HepG2 (cell line): ENCODE measurements at regions not wholly inside any gene's neighbourhood (a gene's known extent, or its start where the extent isn't known, plus 50 kb on each side); places are given as distances from the start of the nearest gene placed in this dataset.

Experiments
- ATAC-seq: fragments of 200-7000 bp; cut with Tn5 transposase; 3 replicates; pipeline ENCODE4 v1.9.1; 2020; ENCODE audit warnings: mild to moderate bottlenecking, moderate library complexity
- BruUV-seq: library from RNA; stranded (reverse); fragments of 400-500 nt; replicated peaks from 2 replicates; lab custom pipeline; 2021; lab: Mats Ljungman, UMichigan
- CTCF ChIA-PET: fragments of 300-600 bp; formaldehyde crosslinking; extraction: SDS; loops from one replicate; lab custom pipeline; 2021; ENCODE audit warnings: low total read pairs, inconsistent platforms, low intra/inter-chr PET ratio; lab: Yijun Ruan, JAX
- POLR2A ChIA-PET: fragments of 350-600 bp; sonication (Branson Sonifier 250); formaldehyde crosslinking; loops from one replicate; lab custom pipeline; 2020; ENCODE audit warnings: antibody characterized with exemption, inconsistent platforms; lab: Yijun Ruan, JAX
- DNase-seq: peaks from one replicate; pipeline ENCODE4 v3.0.0-alpha.2; 2015; ENCODE audit warnings: low spot score
- FAIRE-seq: peaks from 3 replicates; lab custom pipeline; 2011; peaks lifted over from hg19 to GRCh38; lab: Jason Lieb, UNC
- H2AFZ ChIP-seq: one replicate; pipeline ENCODE4 v1.6.1; 2011; ENCODE audit warnings: low read length, inconsistent platforms
- H3K27ac ChIP-seq: fragments of 300-600 bp; 3 replicates; pipeline ENCODE4 v1.8.0; 2011; ENCODE audit warnings: mixed run types, mild to moderate bottlenecking, mixed read lengths, low read length, inconsistent platforms; ENCODE audit not compliant: insufficient read depth; ENCODE audit errors: extremely low read length
- H3K27me3 ChIP-seq, 2 experiments: fragments of 200-600 bp in 1 of 2; 2 replicates in 1 of 2; 3 replicates in 1 of 2; pipeline versions ENCODE4 v1.6.0 to v1.8.0; 2011; ENCODE audit warnings: low read length in 2 of 2, mild to moderate bottlenecking in 2 of 2, moderate library complexity in 2 of 2, inconsistent platforms in 1 of 2; ENCODE audit not compliant: insufficient read depth in 2 of 2, control insufficient read depth in 1 of 2
- H3K36me3 ChIP-seq, 2 experiments: fragments of 200-600 bp in 1 of 2; replicated peaks in 1 of 2; 2 replicates in 1 of 2; 3 replicates in 1 of 2; pipeline versions ENCODE4 v1.5.1 to v1.8.0; 2011; ENCODE audit warnings: low read length in 2 of 2, inconsistent platforms in 1 of 2; ENCODE audit not compliant: insufficient read depth in 2 of 2, control insufficient read depth in 1 of 2
- H3K4me1 ChIP-seq: 2 replicates; pipeline ENCODE4 v1.5.1; 2012; ENCODE audit warnings: low read length, inconsistent platforms; ENCODE audit not compliant: insufficient read depth
- H3K4me2 ChIP-seq: 2 replicates; pipeline ENCODE4 v1.6.0; 2011; ENCODE audit warnings: low read depth, low read length, inconsistent platforms
- H3K4me3 ChIP-seq, 3 experiments: fragments of 200-600 bp in 1 of 3; sonication (generic), shearing (Covaris generic) in 1 of 3; replicated peaks in 1 of 3; 2 replicates each; pipeline ENCODE4 v1.5.1; 2011 to 2016; ENCODE audit warnings: low read length in 3 of 3, inconsistent platforms in 2 of 3, low read depth in 2 of 3, mild to moderate bottlenecking in 2 of 3, control low read depth in 1 of 3, mixed read lengths in 1 of 3; ENCODE audit not compliant: insufficient read depth in 1 of 3
- H3K79me2 ChIP-seq: one replicate; pipeline ENCODE4 v1.6.1; 2011; ENCODE audit warnings: low read length, inconsistent platforms; ENCODE audit not compliant: insufficient read depth
- H3K9ac ChIP-seq: 2 replicates; pipeline ENCODE4 v1.6.0; 2011; ENCODE audit warnings: mild to moderate bottlenecking, low read depth, low read length, inconsistent platforms; ENCODE audit not compliant: insufficient read depth
- H3K9me3 ChIP-seq: 2 replicates; pipeline ENCODE4 v1.5.1; 2012; ENCODE audit warnings: mild to moderate bottlenecking, low read length
- H4K20me1 ChIP-seq: 2 replicates; pipeline ENCODE4 v1.6.0; 2011; ENCODE audit warnings: inconsistent platforms, mild to moderate bottlenecking, low read length, moderate library complexity; ENCODE audit not compliant: insufficient read depth
- BHLHE40 ChIP-seq: IDR thresholded peaks from 2 replicates; pipeline ENCODE4 v1.6.1; 2011; ENCODE audit warnings: low read length, improper control_type of control experiment
- BORCS8-MEF2B ChIP-seq: sonication (generic); formaldehyde crosslinking; IDR thresholded peaks from 2 replicates; pipeline ENCODE4 v1.8.0; 2022; ENCODE audit warnings: mild to moderate bottlenecking, missing genetic modification reagents
- ESRRA ChIP-seq: sonication (generic); formaldehyde crosslinking; IDR thresholded peaks from 2 replicates; pipeline ENCODE4 v1.5.1; 2020; ENCODE audit warnings: mild to moderate bottlenecking, low read depth, missing genetic modification reagents
- HCFC1 ChIP-seq: fragments of 150-350 bp; IDR thresholded peaks from 2 replicates; pipeline ENCODE4 v1.6.1; 2014; ENCODE audit warnings: low read depth, low read length
- HOXD1 ChIP-seq: sonication (generic); formaldehyde crosslinking; IDR thresholded peaks from 2 replicates; pipeline ENCODE4 v1.5.0; 2020; ENCODE audit warnings: missing genetic modification reagents
- RAD21 ChIP-seq: fragments of 450-650 bp; formaldehyde crosslinking; IDR thresholded peaks from 2 replicates; pipeline ENCODE4 v1.5.0; 2020; ENCODE audit warnings: mild to moderate bottlenecking
- RBFOX2 ChIP-seq: fragments of 200-400 bp; formaldehyde crosslinking; IDR thresholded peaks from 2 replicates; pipeline ENCODE4 v1.6.1; 2017; ENCODE audit warnings: low read depth, mild to moderate bottlenecking, low read length
- REXO4 ChIP-seq: sonication (generic); formaldehyde crosslinking; IDR thresholded peaks from 2 replicates; pipeline ENCODE4 v1.8.0; 2022; ENCODE audit warnings: missing genetic modification reagents, mild to moderate bottlenecking, borderline replicate concordance
- SNAI1 ChIP-seq: sonication (generic); formaldehyde crosslinking; IDR thresholded peaks from 2 replicates; pipeline ENCODE4 v1.5.0; 2020; ENCODE audit warnings: mild to moderate bottlenecking, missing genetic modification reagents, borderline replicate concordance
- ZNF282 ChIP-seq: fragments of 450-650 bp; IDR thresholded peaks from 2 replicates; pipeline ENCODE4 v1.6.1; 2018; ENCODE audit not compliant: partially characterized antibody
- ZNF501 ChIP-seq: sonication (generic); formaldehyde crosslinking; IDR thresholded peaks from 2 replicates; pipeline ENCODE4 v1.5.1; 2020; ENCODE audit warnings: mild to moderate bottlenecking, moderate library complexity, missing genetic modification reagents
- ZNF713 ChIP-seq: sonication (generic); formaldehyde crosslinking; IDR thresholded peaks from 2 replicates; pipeline ENCODE4 v1.4.0; 2020; ENCODE audit warnings: mild to moderate bottlenecking, missing genetic modification reagents
- ZNF746 ChIP-seq: sonication (generic); formaldehyde crosslinking; IDR thresholded peaks from 2 replicates; pipeline ENCODE4 v1.8.0; 2022; ENCODE audit warnings: mild to moderate bottlenecking, missing genetic modification reagents
- ZZZ3 ChIP-seq: sonication (generic); formaldehyde crosslinking; IDR thresholded peaks from 2 replicates; pipeline ENCODE4 v1.4.0; 2020; ENCODE audit warnings: missing genetic modification reagents, mild to moderate bottlenecking, borderline replicate concordance
- WGBS: methylation state at CpG from one replicate; pipeline ENCODE4 v1.1.6; 2017; ENCODE audit warnings: low lambda C conversion rate; 5-methylcytosine and 5-hydroxymethylcytosine counted together
- in situ Hi-C: cut with HindIII; loops from 2 replicates; pipeline ENCODE4 v1.10.0; 2017; ENCODE audit warnings: low pct_unique_long_range_greater_than_20kb; ENCODE audit not compliant: extremely low pct_ligation_motif_present
- intact Hi-C: fragments of 100-400 bp; cut with micrococcal nuclease; formaldehyde crosslinking; loops from one replicate; pipeline ENCODE4 v1.10.0; 2022; ENCODE audit not compliant: unreplicated experiment
- TF ChIP-seq, protein P1 (sequence below): sonication (generic); formaldehyde crosslinking; IDR thresholded peaks from 2 replicates; pipeline ENCODE4 v1.4.0; 2020; ENCODE audit warnings: missing genetic modification reagents
- TF ChIP-seq, protein P2 (sequence below): sonication (generic); formaldehyde crosslinking; IDR thresholded peaks from 2 replicates; pipeline ENCODE4 v1.4.0; 2020; ENCODE audit warnings: missing genetic modification reagents, borderline replicate concordance
- TF ChIP-seq, protein P3 (sequence below): sonication (generic); formaldehyde crosslinking; conservative IDR thresholded peaks from 2 replicates; pipeline ENCODE4 v1.8.0; 2022; ENCODE audit warnings: mild to moderate bottlenecking, moderate library complexity, missing genetic modification reagents

DNA sequence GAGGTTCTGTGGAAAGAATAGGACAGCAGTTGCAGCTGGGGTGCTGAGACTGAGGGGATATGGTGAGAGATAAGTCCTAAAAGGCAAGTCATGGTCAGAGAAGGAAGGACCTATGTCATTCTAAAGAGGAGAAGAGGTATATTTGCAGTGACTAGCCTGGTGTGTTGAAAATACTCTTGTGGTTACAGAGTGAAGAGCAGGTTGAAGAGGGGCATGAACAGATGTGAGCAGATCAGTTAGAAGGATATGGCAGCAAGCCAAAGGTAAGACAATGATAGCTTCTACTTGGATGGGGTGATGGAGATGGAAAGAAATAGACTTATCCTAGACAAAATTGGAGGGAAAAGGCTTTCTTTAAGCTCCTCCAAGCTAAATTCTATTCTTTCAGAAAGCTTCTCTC, 469.8 kb upstream of the CPEB2 start:
- ATAC-seq (no peak), FAIRE-seq (no peak), DNase-seq (no peak)
- CTCF ChIA-PET, result no interaction called here
- H3K36me3 ChIP-seq, result no peaks in the 10 kb centered on the region
- H3K9ac ChIP-seq, result no peak overlapping the region
- H3K27ac ChIP-seq, result no peak overlapping the region
- H4K20me1 ChIP-seq, result no peaks in the 10 kb centered on the region
- H3K79me2 ChIP-seq, result no peaks in the 10 kb centered on the region
- POLR2A ChIA-PET, result no interaction called here
- in situ Hi-C loops, result no loop called here
- TF ChIP-seq SNAI1 (CRISPR knock-in tag), result no peak
- intact Hi-C loops, result no loop called here
- BruUV-seq, result no TSS peak
- no peak overlapping the region for H3K4me2 ChIP-seq
- H2AFZ ChIP-seq, result no peak overlapping the region
- H3K4me3 ChIP-seq, result no peak overlapping the region
- peaks cover 92% of the 10 kb centered on the region for H3K9me3 ChIP-seq
- H3K4me1 ChIP-seq, result no peaks in the 10 kb centered on the region
- H3K27me3 ChIP-seq, result no peaks in the 10 kb centered on the region

DNA sequence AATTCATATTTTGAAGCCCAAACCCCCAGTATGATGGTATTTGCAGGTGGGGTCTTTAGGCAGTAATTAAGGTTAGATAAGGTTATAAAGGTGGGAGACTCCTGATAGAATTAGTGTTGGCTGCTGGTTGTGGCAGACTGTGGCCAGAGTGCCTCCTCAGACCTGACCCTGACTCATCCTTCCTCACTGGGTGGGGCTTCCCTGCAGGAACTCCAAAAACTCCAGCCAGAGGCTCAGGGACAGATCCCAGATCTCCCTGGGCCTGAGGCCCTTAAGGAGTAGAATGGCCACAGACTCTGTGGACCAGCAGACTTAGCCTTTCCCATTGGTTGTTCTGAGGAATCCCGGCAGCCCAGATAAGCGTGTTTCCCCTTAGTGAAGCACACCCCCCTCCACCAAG, 463.0 kb upstream of the CPEB2 start:
- Histone ChIP-seq H3K79me2 (no peaks in the 10 kb centered on the region), H3K27ac (no peak overlapping the region), H3K4me2 (no peak overlapping the region), H2AFZ (no peak overlapping the region), H3K27me3 (no peaks in the 10 kb centered on the region), H4K20me1 (no peaks in the 10 kb centered on the region), H3K4me3 (no peak overlapping the region), H3K9ac (no peak overlapping the region), H3K9me3 (peaks cover 95% of the 10 kb centered on the region), H3K36me3 (no peaks in the 10 kb centered on the region), H3K4me1 (no peaks in the 10 kb centered on the region)
- no peak for DNase-seq
- FAIRE-seq, result no peak
- intact Hi-C loops (no loop called here), in situ Hi-C loops (no loop called here)
- no TSS peak for BruUV-seq
- CTCF ChIA-PET, result no interaction called here
- POLR2A ChIA-PET, result no interaction called here
- 38% methylated on average over 2 of the region's 2 CpGs for WGBS
- no peak for ATAC-seq
- TF ChIP-seq HCFC1 (no peak), BHLHE40 (no peak), REXO4 (CRISPR knock-in tag) (no peak), RBFOX2 (no peak), ZNF746 (CRISPR knock-in tag) (no peak), BORCS8-MEF2B (CRISPR knock-in tag) (no peak), HOXD1 (CRISPR knock-in tag) (no peak), RAD21 (CRISPR knock-in tag) (no peak), ZNF501 (CRISPR knock-in tag) (no peak), ZNF282 (no peak), ZNF713 (CRISPR knock-in tag) (no peak), ESRRA (no peak), ZZZ3 (CRISPR knock-in tag) (no peak)
- TF ChIP-seq, protein P1, sequence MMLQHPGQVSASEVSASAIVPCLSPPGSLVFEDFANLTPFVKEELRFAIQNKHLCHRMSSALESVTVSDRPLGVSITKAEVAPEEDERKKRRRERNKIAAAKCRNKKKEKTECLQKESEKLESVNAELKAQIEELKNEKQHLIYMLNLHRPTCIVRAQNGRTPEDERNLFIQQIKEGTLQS (CRISPR knock-in tag), result no peak
- TF ChIP-seq, protein P2, sequence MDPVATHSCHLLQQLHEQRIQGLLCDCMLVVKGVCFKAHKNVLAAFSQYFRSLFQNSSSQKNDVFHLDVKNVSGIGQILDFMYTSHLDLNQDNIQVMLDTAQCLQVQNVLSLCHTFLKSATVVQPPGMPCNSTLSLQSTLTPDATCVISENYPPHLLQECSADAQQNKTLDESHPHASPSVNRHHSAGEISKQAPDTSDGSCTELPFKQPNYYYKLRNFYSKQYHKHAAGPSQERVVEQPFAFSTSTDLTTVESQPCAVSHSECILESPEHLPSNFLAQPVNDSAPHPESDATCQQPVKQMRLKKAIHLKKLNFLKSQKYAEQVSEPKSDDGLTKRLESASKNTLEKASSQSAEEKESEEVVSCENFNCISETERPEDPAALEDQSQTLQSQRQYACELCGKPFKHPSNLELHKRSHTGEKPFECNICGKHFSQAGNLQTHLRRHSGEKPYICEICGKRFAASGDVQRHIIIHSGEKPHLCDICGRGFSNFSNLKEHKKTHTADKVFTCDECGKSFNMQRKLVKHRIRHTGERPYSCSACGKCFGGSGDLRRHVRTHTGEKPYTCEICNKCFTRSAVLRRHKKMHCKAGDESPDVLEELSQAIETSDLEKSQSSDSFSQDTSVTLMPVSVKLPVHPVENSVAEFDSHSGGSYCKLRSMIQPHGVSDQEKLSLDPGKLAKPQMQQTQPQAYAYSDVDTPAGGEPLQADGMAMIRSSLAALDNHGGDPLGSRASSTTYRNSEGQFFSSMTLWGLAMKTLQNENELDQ (CRISPR knock-in tag), result no peak
- TF ChIP-seq, protein P3, sequence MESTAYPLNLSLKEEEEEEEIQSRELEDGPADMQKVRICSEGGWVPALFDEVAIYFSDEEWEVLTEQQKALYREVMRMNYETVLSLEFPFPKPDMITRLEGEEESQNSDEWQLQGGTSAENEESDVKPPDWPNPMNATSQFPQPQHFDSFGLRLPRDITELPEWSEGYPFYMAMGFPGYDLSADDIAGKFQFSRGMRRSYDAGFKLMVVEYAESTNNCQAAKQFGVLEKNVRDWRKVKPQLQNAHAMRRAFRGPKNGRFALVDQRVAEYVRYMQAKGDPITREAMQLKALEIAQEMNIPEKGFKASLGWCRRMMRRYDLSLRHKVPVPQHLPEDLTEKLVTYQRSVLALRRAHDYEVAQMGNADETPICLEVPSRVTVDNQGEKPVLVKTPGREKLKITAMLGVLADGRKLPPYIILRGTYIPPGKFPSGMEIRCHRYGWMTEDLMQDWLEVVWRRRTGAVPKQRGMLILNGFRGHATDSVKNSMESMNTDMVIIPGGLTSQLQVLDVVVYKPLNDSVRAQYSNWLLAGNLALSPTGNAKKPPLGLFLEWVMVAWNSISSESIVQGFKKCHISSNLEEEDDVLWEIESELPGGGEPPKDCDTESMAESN, result no peak
